ENCODE measurements at regions not wholly inside any gene's neighbourhood (a gene's known extent, or its start where the extent isn't known, plus 50 kb on each side); places are given as distances from the start of the nearest gene placed in this dataset.

GRCh38 chr17:36842231-36842819 lies 95.0 kb upstream of the LHX1 start:
- Histone ChIP-seq H3K4me3 (no peak overlapping the region), H3K36me3 (ENCODE audit: low read depth) (no peaks in the 10 kb centered on the region), H3K9me3 (no peaks in the 10 kb centered on the region), H3K4me1 (ENCODE audit: low read depth) (no peaks in the 10 kb centered on the region)
- TF ChIP-seq CTCF (IDR thresholded peaks at IDR 0.05): no peak
- DNase-seq: no peak
- ATAC-seq: no peak
- intact Hi-C loops (cut with DNase I, micrococcal nuclease): no loop called here

DNA sequence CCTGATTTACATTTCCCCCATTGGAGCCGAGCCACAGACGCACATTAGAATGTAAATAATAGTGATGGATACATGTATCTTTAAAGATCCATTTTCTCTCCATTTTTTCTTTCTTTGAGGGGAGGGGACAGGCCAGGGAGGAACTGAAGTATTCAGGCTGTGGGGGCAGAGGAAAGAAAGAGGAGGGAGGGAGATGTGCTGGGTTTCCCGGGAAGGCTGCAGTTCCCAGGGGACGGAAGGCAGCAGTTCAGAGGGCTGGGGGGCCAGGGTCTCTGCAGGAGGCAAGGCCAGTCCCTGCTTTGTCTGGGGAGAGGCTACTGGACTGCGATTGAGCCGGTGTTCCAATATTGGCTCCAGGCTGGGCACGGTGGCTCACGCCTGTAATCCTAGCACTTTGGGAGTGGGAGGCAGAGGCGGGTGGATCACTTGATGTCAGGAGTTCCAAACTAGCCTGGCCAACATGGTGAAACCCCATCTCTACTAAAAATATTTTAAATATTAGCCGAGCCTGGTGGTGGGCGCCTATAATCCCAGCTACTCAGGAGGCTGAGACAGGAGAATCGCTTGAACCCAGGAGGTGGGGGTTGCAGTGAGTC lies 94.2 kb upstream of the LHX1 start:
- Histone ChIP-seq H3K9me3 (no peaks in the 10 kb centered on the region), H3K4me1 (ENCODE audit: low read depth) (no peaks in the 10 kb centered on the region), H3K4me3 (no peak overlapping the region), H3K36me3 (ENCODE audit: low read depth) (no peaks in the 10 kb centered on the region)
- DNase-seq (no peak), ATAC-seq (no peak)
- no peak for TF ChIP-seq CTCF (IDR thresholded peaks at IDR 0.05)
- intact Hi-C loops (cut with DNase I, micrococcal nuclease): no loop called here

- H3K9me3 ChIP-seq: no peaks in the 10 kb centered on the region
- H3K36me3 ChIP-seq (ENCODE audit: low read depth): no peaks in the 10 kb centered on the region
- ATAC-seq (no peak), DNase-seq (no peak)
- no peak for TF ChIP-seq CTCF (IDR thresholded peaks at IDR 0.05)
- H3K4me1 ChIP-seq (ENCODE audit: low read depth): no peaks in the 10 kb centered on the region
- intact Hi-C loops (cut with DNase I, micrococcal nuclease): no loop called here
- H3K4me3 ChIP-seq: no peak overlapping the region
Observed at GRCh38 chr17:36844013-36844412, 93.3 kb upstream of the LHX1 start.

DNA sequence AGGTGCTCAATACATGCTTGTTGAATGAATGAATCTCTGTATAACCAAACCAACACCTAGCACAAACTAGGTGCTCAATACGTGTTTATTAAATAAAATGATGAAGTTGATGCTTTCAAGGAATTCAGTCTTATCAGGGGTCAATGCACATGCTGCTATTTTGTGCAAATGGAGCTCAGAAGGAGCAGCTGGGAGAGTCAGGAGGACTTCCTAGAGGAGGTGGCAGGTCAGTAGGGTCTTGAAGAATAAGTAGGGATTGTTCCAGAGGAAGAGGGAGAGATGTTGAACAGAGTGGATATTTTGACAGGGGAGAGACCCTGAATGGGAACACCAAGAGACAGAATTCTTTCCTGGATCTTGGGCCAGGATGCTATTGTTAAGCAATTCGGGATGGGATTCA lies 92.7 kb upstream of the LHX1 start:
- no peak for TF ChIP-seq CTCF (IDR thresholded peaks at IDR 0.05)
- intact Hi-C loops (cut with DNase I, micrococcal nuclease): no loop called here
- DNase-seq: no peak
- H3K4me1 ChIP-seq (ENCODE audit: low read depth): no peaks in the 10 kb centered on the region
- H3K4me3 ChIP-seq: no peak overlapping the region
- no peak for ATAC-seq
- no peaks in the 10 kb centered on the region for H3K36me3 ChIP-seq (ENCODE audit: low read depth)
- H3K9me3 ChIP-seq: no peaks in the 10 kb centered on the region

DNA sequence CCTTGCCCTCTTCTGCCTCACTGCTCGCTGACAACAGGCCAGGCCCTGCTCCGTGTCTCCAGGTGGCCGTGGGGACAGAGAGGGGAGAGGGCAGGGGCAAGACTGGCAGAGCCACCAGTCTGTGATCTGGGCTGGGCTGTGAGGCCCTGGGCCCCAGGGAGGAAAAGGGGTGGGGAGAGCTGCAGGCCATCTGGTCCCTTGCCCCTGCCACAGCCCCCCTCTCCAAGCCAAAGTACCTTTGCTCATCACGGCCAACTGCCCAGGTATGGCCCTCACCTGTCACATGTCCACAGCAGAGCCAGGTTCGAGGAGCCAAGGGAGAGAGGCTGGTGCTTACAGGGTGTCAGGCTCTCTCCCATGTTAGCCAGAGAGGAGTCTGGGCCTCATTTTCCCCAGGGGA lies 91.4 kb upstream of the LHX1 start:
- no peaks in the 10 kb centered on the region for H3K4me1 ChIP-seq (ENCODE audit: low read depth)
- no peaks in the 10 kb centered on the region for H3K36me3 ChIP-seq (ENCODE audit: low read depth)
- DNase-seq: no peak
- TF ChIP-seq CTCF (IDR thresholded peaks at IDR 0.05): no peak
- intact Hi-C loops (cut with DNase I, micrococcal nuclease): no loop called here
- H3K9me3 ChIP-seq: no peaks in the 10 kb centered on the region
- no peak overlapping the region for H3K4me3 ChIP-seq
- no peak for ATAC-seq
